HCT116 (cell line): ENCODE measurements at regions not wholly inside any gene's neighbourhood (a gene's known extent, or its start where the extent isn't known, plus 50 kb on each side); places are given as distances from the start of the nearest gene placed in this dataset.

ENCODE experiments used
- ATAC-seq: fragments of 200-7000 bp; cut with Tn5 transposase; 2 replicates; pipeline ENCODE4 v1.9.1; 2020; ENCODE audit warnings: mild to moderate bottlenecking, moderate library complexity
- BruUV-seq: library from RNA; stranded (reverse); fragments of 400-500 nt; replicated peaks from 2 replicates; lab custom pipeline; 2021; lab: Mats Ljungman, UMichigan
- CTCF ChIA-PET: fragments of 300-600 bp; sonication (Branson Sonifier 250); formaldehyde crosslinking; loops from one replicate; lab custom pipeline; 2021; ENCODE audit warnings: antibody characterized with exemption; lab: Charles Lee
- POLR2A ChIA-PET: fragments of 300-600, 350-600 bp; sonication (Branson Sonifier 250); formaldehyde crosslinking; loops from one replicate; lab custom pipeline; 2021; ENCODE audit warnings: antibody characterized with exemption; lab: Charles Lee
- RAD21 ChIA-PET, 2 experiments: fragments of 300-600 bp; sonication (Branson Sonifier 250); formaldehyde crosslinking; loops; one replicate each; lab custom pipeline; 2023; ENCODE audit warnings: low total read pairs in 2 of 2; ENCODE audit not compliant: uncharacterized antibody in 2 of 2, unreplicated experiment in 2 of 2, low non-redundant PET in 1 of 2; lab: Charles Lee
- DNase-seq: peaks from one replicate; pipeline ENCODE4 v3.0.0-alpha.2; 2010; ENCODE audit warnings: low read depth, low spot score
- H2AFZ ChIP-seq: fragments of 200-600 bp; shearing (Covaris generic), sonication (generic); 2 replicates; pipeline ENCODE4 v1.6.1; 2017; ENCODE audit warnings: low read depth, mixed run types, mixed read lengths, antibody characterized with exemption, low read length; ENCODE audit not compliant: poor library complexity, severe bottlenecking
- H3K27ac ChIP-seq: 2 replicates; pipeline ENCODE4 v1.5.1; 2012; ENCODE audit warnings: low read depth, low read length
- H3K27me3 ChIP-seq: fragments of 200-600 bp; sonication (generic); 2 replicates; pipeline ENCODE4 v1.6.1; 2016; ENCODE audit warnings: mixed run types, low read length, mixed read lengths; ENCODE audit not compliant: insufficient read depth
- H3K36me3 ChIP-seq, 2 experiments: fragments of 200-500 bp in 1 of 2; fragments of 200-600 bp in 1 of 2; sonication (Bioruptor generic) in 1 of 2; sonication (generic) in 1 of 2; 2 replicates each; pipeline versions ENCODE4 v1.5.1 to v1.6.1; 2014 to 2016; ENCODE audit warnings: low read length in 2 of 2, inconsistent platforms in 1 of 2, mixed read lengths in 1 of 2, mixed run types in 1 of 2; ENCODE audit not compliant: insufficient read depth in 2 of 2, control insufficient read depth in 1 of 2
- H3K4me1 ChIP-seq, 2 experiments: fragments of 200-600 bp in 1 of 2; sonication (generic) in 1 of 2; 2 replicates each; pipeline versions ENCODE4 v1.5.1 to v1.6.1; 2012 to 2017; ENCODE audit warnings: low read length in 2 of 2, inconsistent platforms in 1 of 2, mild to moderate bottlenecking in 1 of 2, mixed read lengths in 1 of 2, mixed run types in 1 of 2, moderate library complexity in 1 of 2; ENCODE audit not compliant: insufficient read depth in 2 of 2, control insufficient read depth in 1 of 2
- H3K4me2 ChIP-seq: fragments of 200-600 bp; sonication (generic); 2 replicates; pipeline ENCODE4 v1.6.1; 2017; ENCODE audit warnings: mixed run types, low read length, mixed read lengths
- H3K4me3 ChIP-seq, 2 experiments: fragments of 200-600 bp in 1 of 2; sonication (generic) in 1 of 2; replicated peaks in 1 of 2; 2 replicates each; pipeline ENCODE4 v1.5.1; 2011 to 2016; ENCODE audit warnings: low read length in 2 of 2, control low read depth in 1 of 2, low read depth in 1 of 2, mild to moderate bottlenecking in 1 of 2, mixed read lengths in 1 of 2, mixed run types in 1 of 2
- H3K79me2 ChIP-seq: fragments of 200-600 bp; sonication (generic); 2 replicates; pipeline ENCODE4 v1.6.1; 2017; ENCODE audit warnings: mild to moderate bottlenecking, mixed run types, low read length, moderate library complexity, mixed read lengths; ENCODE audit not compliant: insufficient read depth
- H3K9ac ChIP-seq: fragments of 200-600 bp; sonication (generic); 2 replicates; pipeline ENCODE4 v1.6.1; 2016; ENCODE audit warnings: low read length, mixed read lengths
- H3K9me2 ChIP-seq: fragments of 200-600 bp; sonication (generic), shearing (Covaris generic); 2 replicates; pipeline ENCODE4 v1.6.1; 2017; ENCODE audit warnings: mixed run types, mild to moderate bottlenecking, moderate library complexity; ENCODE audit not compliant: insufficient read depth
- H3K9me3 ChIP-seq, 2 experiments: fragments of 200-500 bp in 1 of 2; fragments of 200-600 bp in 1 of 2; sonication (Bioruptor generic) in 1 of 2; sonication (generic) in 1 of 2; 2 replicates each; pipeline ENCODE4 v1.6.1; 2014 to 2017; ENCODE audit warnings: low read length in 2 of 2, mixed read lengths in 2 of 2, inconsistent platforms in 1 of 2, low read depth in 1 of 2, mild to moderate bottlenecking in 1 of 2, mixed run types in 1 of 2, moderate library complexity in 1 of 2; ENCODE audit not compliant: control insufficient read depth in 1 of 2, insufficient read depth in 1 of 2
- H4K20me1 ChIP-seq: fragments of 200-600 bp; sonication (generic), shearing (Covaris generic); 2 replicates; pipeline ENCODE4 v1.6.1; 2017; ENCODE audit warnings: mixed run types, mild to moderate bottlenecking, moderate library complexity; ENCODE audit not compliant: insufficient read depth
- CBX3 ChIP-seq: IDR thresholded peaks from 2 replicates; pipeline ENCODE4 v1.6.1; 2012; ENCODE audit warnings: low read depth
- CEBPB ChIP-seq: IDR thresholded peaks from 2 replicates; pipeline ENCODE4 v1.6.1; 2012; ENCODE audit warnings: low read depth
- EZH2phosphoT487 ChIP-seq: fragments of 200-600 bp; IDR thresholded peaks from 2 replicates; pipeline ENCODE4 v1.6.1; 2018; ENCODE audit warnings: antibody characterized with exemption, borderline replicate concordance
- JUND ChIP-seq: IDR thresholded peaks from 2 replicates; pipeline ENCODE4 v1.6.1; 2012
- POLR2A ChIP-seq: IDR thresholded peaks from 2 replicates; pipeline ENCODE4 v1.7.0; 2011; ENCODE audit warnings: borderline replicate concordance; ENCODE audit not compliant: insufficient read depth, insufficient read length; ENCODE audit errors: extremely low read depth
- POLR2AphosphoS5 ChIP-seq: IDR thresholded peaks from 2 replicates; pipeline ENCODE4 v1.6.1; 2011; ENCODE audit warnings: mild to moderate bottlenecking, low read depth, low read length, moderate library complexity
- RAD21 ChIP-seq: IDR thresholded peaks from 2 replicates; pipeline ENCODE4 v1.6.1; 2012; ENCODE audit warnings: low read depth, mild to moderate bottlenecking
- SRF ChIP-seq: IDR thresholded peaks from 2 replicates; pipeline ENCODE4 v1.6.1; 2012; ENCODE audit warnings: low read depth
- TCF7L2 ChIP-seq: IDR thresholded peaks from 2 replicates; pipeline ENCODE4 v1.7.0; 2011; ENCODE audit warnings: borderline replicate concordance, inconsistent platforms; ENCODE audit not compliant: insufficient read depth, insufficient read length; ENCODE audit errors: extremely low read depth
- YY1 ChIP-seq: IDR thresholded peaks from 2 replicates; pipeline ENCODE4 v1.6.1; 2011; ENCODE audit warnings: low read length, low read depth, moderate library complexity, mild to moderate bottlenecking; ENCODE audit not compliant: insufficient replicate concordance; ENCODE audit errors: extremely low read depth
- ZFX ChIP-seq: fragments of 450-650 bp; IDR thresholded peaks from 2 replicates; pipeline ENCODE4 v1.6.1; 2017
- ZNF274 ChIP-seq: fragments of 200-500 bp; sonication (Bioruptor generic); IDR thresholded peaks from 2 replicates; pipeline ENCODE4 v1.6.1; 2014; ENCODE audit warnings: mild to moderate bottlenecking, low read depth, low read length, inconsistent platforms
- intact Hi-C: fragments of 100-400 bp; cut with micrococcal nuclease; formaldehyde crosslinking; loops from 2 replicates; pipeline ENCODE4 v1.10.0; 2022
- TF ChIP-seq, protein P1 (sequence below): IDR thresholded peaks from 2 replicates; pipeline ENCODE4 v1.6.1; 2012
- TF ChIP-seq, protein P2 (sequence below): IDR thresholded peaks from 2 replicates; pipeline ENCODE4 v1.6.1; 2012
- TF ChIP-seq, protein P3 (sequence below), 3 experiments: fragments of 200-600 bp in 1 of 3; sonication (generic) in 1 of 3; IDR thresholded peaks in 2 of 3; conservative IDR thresholded peaks in 1 of 3; 2 replicates each; pipeline ENCODE4 v1.5.1; 2012 to 2017; ENCODE audit warnings: low read depth in 2 of 3, low read length in 2 of 3, antibody characterized with exemption in 1 of 3, borderline replicate concordance in 1 of 3, control low read depth in 1 of 3, mild to moderate bottlenecking in 1 of 3, mixed read lengths in 1 of 3, mixed run types in 1 of 3, moderate library complexity in 1 of 3; ENCODE audit not compliant: insufficient read depth in 1 of 3
- TF ChIP-seq, protein P4 (sequence below): IDR thresholded peaks from 2 replicates; pipeline ENCODE4 v1.6.1; 2012; ENCODE audit warnings: low read depth

DNA sequence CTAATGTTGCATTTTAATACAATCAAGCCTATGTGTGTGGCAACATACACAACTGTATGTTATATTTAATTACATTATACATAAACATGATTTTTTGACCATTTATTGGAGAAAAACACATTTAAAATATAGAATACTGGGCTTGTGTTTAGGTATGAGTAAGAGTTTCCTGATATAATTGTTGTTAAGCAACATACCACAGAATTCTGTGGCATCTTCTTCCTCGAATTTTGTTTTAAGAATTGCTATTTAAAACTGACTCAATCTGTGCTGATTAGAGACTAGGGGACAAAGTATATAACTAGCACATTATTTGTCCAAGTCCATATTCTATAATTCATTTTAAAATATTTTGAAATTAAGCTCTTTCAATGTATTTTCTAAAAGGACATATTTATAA, 376.8 kb upstream of the THBS1 start:
- POLR2A ChIA-PET: no interaction called here
- RAD21 ChIA-PET: no interaction called here
- Histone ChIP-seq H3K9ac (no peak overlapping the region), H3K9me3 (no peaks in the 10 kb centered on the region), H3K4me2 (no peak overlapping the region), H2AFZ (no peak overlapping the region), H4K20me1 (no peaks in the 10 kb centered on the region), H3K27me3 (no peaks in the 10 kb centered on the region), H3K27ac (no peak overlapping the region), H3K36me3 (no peaks in the 10 kb centered on the region), H3K79me2 (no peaks in the 10 kb centered on the region), H3K4me1 (no peaks in the 10 kb centered on the region), H3K9me2 (no peaks in the 10 kb centered on the region), H3K4me3 (no peak overlapping the region)
- CTCF ChIA-PET: no interaction called here
- ATAC-seq (no peak), DNase-seq (no peak)
- TF ChIP-seq ZNF274 (no peak), ZFX (no peak), CBX3 (no peak), SRF (no peak)
- TF ChIP-seq, protein P1, sequence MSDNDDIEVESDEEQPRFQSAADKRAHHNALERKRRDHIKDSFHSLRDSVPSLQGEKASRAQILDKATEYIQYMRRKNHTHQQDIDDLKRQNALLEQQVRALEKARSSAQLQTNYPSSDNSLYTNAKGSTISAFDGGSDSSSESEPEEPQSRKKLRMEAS: no peak
- intact Hi-C loops: no loop called here
- no TSS peak for BruUV-seq

DNA sequence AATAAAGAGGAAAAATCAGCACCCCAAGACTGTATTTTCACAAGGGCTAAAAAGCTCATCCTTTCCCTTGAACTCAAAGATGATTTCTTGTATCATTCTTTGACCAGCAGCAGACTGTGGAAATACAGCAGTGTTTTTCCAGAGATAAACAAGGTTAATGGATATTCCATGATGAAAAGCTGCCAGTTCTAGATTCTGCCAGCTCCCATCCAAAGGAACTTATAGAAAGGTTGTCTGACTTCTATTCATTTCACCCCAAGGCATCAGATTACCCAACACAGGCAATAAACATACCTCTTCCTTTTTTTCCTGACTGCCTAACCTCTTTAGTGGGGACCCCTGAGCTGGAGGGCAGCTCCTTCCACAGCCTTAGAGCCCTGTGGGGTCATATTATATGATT, 375.8 kb upstream of the THBS1 start:
- no peaks in the 10 kb centered on the region for H3K9me2 ChIP-seq
- no peaks in the 10 kb centered on the region for H3K4me1 ChIP-seq
- ATAC-seq (no peak), DNase-seq (no peak)
- H3K27ac ChIP-seq: no peak overlapping the region
- no peaks in the 10 kb centered on the region for H3K9me3 ChIP-seq
- H3K9ac ChIP-seq: no peak overlapping the region
- H3K4me3 ChIP-seq: no peak overlapping the region
- no peak overlapping the region for H3K4me2 ChIP-seq
- ChIA-PET RAD21 (interaction anchor here in 1 of 2 experiments (1.0 kb wide), 1 partner anchor 9 kb away, joined by 3 read pairs; no protein-coding TSS in a partner anchor), CTCF (no interaction called here), POLR2A (no interaction called here)
- no peaks in the 10 kb centered on the region for H3K79me2 ChIP-seq
- BruUV-seq: no TSS peak
- intact Hi-C loops: no loop called here
- no peaks in the 10 kb centered on the region for H4K20me1 ChIP-seq
- no peaks in the 10 kb centered on the region for H3K36me3 ChIP-seq
- no peaks in the 10 kb centered on the region for H3K27me3 ChIP-seq
- no peak overlapping the region for H2AFZ ChIP-seq
- TF ChIP-seq YY1: no peak
- no peak for TF ChIP-seq POLR2AphosphoS5
- TF ChIP-seq RAD21: no peak
- TF ChIP-seq, protein P2, sequence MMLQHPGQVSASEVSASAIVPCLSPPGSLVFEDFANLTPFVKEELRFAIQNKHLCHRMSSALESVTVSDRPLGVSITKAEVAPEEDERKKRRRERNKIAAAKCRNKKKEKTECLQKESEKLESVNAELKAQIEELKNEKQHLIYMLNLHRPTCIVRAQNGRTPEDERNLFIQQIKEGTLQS: no peak
- TF ChIP-seq, protein P3, sequence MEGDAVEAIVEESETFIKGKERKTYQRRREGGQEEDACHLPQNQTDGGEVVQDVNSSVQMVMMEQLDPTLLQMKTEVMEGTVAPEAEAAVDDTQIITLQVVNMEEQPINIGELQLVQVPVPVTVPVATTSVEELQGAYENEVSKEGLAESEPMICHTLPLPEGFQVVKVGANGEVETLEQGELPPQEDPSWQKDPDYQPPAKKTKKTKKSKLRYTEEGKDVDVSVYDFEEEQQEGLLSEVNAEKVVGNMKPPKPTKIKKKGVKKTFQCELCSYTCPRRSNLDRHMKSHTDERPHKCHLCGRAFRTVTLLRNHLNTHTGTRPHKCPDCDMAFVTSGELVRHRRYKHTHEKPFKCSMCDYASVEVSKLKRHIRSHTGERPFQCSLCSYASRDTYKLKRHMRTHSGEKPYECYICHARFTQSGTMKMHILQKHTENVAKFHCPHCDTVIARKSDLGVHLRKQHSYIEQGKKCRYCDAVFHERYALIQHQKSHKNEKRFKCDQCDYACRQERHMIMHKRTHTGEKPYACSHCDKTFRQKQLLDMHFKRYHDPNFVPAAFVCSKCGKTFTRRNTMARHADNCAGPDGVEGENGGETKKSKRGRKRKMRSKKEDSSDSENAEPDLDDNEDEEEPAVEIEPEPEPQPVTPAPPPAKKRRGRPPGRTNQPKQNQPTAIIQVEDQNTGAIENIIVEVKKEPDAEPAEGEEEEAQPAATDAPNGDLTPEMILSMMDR (IDR thresholded peaks at IDR 0.05 in 2 of 3, conservative IDR thresholded peaks at IDR 0.05 in 1 of 3; ENCODE audit: borderline replicate concordance in 1 of 3, insufficient read depth in 1 of 3, low read depth in 2 of 3, low read length in 2 of 3): no peak
- TF ChIP-seq POLR2A: no peak
- no peak for TF ChIP-seq ZFX
- TF ChIP-seq EZH2phosphoT487: no peak
- TF ChIP-seq JUND: no peak
- no peak for TF ChIP-seq ZNF274
- no peak for TF ChIP-seq CEBPB
- TF ChIP-seq, protein P4, sequence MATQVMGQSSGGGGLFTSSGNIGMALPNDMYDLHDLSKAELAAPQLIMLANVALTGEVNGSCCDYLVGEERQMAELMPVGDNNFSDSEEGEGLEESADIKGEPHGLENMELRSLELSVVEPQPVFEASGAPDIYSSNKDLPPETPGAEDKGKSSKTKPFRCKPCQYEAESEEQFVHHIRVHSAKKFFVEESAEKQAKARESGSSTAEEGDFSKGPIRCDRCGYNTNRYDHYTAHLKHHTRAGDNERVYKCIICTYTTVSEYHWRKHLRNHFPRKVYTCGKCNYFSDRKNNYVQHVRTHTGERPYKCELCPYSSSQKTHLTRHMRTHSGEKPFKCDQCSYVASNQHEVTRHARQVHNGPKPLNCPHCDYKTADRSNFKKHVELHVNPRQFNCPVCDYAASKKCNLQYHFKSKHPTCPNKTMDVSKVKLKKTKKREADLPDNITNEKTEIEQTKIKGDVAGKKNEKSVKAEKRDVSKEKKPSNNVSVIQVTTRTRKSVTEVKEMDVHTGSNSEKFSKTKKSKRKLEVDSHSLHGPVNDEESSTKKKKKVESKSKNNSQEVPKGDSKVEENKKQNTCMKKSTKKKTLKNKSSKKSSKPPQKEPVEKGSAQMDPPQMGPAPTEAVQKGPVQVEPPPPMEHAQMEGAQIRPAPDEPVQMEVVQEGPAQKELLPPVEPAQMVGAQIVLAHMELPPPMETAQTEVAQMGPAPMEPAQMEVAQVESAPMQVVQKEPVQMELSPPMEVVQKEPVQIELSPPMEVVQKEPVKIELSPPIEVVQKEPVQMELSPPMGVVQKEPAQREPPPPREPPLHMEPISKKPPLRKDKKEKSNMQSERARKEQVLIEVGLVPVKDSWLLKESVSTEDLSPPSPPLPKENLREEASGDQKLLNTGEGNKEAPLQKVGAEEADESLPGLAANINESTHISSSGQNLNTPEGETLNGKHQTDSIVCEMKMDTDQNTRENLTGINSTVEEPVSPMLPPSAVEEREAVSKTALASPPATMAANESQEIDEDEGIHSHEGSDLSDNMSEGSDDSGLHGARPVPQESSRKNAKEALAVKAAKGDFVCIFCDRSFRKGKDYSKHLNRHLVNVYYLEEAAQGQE: no peak
- TF ChIP-seq TCF7L2: no peak
